NCI-H2029 (cell line): ENCODE measurements at regions not wholly inside any gene's neighbourhood (a gene's known extent, or its start where the extent isn't known, plus 50 kb on each side); places are given as distances from the start of the nearest gene placed in this dataset.
"Not testable (repeated sequence)": the region's sequence is repeated elsewhere in the genome, so short reads cannot be mapped to it uniquely, and the experiment has no call there.

Experiments
- DNase-seq: peaks from one replicate; lab custom pipeline; 2025; lab: John Stamatoyannopoulos, UW

DNA sequence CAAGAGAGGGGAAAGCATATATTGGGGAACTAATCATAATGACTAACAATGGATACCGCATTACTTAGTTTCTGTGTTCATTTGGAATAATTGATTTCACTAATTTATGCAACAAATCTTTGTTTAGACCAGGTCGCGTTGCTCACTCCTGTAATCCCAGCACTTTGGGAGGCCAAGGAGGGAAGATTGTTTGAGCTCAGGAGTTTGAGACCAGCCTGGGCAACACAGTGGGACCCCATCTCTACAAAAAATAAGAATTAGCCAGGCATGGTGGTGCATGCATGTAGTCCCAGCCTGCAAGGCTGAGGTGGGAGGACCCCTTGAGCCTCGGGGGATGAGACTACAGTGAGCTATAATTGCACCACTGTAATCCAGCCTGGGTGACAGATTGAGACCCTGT lies 585.7 kb upstream of the CBLB start:
- no peak for DNase-seq

DNA sequence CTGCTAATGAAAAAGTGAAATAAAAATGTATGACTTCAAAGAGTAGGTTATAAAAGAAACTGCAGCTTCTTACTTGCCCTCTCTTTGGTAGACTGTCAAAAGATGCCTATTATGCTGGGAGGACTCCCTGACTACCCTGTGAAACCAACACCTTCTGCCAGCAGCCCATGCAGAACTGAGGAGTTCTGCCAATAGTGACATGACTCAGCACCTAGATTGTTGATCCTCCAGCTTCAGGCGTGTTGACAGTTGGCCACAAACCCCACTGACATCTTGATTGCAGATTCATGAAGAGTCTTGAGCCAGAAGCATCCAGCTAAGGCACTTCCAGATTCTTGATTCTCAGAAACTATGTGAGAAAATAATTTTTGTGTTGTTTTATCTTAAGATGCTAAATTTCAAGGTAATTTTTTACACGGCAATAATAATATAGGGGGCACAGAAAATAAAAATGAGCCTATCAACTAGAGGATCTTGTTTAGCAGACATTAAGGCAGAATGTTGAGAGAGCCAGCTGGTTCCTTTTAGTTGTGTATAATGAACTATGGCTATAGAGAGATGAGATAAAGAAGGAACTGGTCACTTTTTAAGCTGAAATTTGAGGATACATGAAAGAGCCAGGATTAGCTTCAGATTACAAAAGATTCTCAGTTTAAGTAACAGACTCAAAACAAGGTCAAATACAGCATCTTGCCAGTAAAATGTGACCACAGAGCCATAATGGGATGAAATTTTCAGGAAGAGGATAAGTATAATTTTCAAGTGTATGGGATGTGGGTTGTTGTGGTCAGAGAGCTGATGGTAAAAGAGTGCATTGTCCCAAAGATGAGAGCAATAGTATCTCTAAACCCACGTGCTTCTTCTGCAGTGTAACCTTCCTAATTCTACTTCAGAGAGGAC lies 588.7 kb upstream of the CBLB start:
- peak; percentile 82 for DNase-seq

DNA sequence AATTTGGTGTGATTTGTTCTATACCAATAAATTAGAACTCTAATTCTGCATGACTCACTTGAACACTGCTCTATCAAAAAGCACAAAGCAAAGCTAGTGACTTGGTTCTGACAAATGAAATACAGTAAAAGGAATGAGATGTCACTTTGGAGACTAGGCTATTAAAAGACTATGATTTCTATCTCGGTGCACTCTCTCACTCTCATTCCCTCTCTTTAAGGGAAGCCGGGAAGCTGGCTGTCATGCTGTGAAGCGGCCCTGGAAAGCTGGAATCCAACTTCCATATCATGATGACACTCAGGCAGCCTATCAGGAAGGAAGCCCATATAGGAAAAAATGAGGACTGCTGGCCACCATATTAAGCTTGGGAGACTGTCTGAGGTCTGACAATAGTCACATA lies 590.1 kb upstream of the CBLB start:
- no peak for DNase-seq

DNA sequence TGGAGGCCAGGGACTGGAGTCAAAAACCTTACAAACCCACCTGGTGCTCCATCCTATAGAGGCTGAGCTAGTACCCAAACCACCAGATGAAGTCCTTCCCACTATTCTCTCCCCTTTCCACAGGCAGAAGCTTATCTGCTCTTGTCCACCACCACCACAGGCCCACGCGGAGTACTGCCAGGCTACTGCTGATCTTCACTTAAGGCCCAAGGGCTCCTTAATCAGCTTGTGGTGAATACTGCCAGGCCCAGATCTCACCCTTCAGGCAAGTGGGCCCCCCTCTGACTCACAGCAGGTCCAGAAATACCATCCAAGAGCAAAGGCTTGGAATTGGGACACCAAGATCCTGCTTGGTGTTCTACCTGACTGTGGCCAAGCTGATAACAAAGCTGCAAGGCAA lies 598.1 kb upstream of the CBLB start:
- no peak for DNase-seq

DNA sequence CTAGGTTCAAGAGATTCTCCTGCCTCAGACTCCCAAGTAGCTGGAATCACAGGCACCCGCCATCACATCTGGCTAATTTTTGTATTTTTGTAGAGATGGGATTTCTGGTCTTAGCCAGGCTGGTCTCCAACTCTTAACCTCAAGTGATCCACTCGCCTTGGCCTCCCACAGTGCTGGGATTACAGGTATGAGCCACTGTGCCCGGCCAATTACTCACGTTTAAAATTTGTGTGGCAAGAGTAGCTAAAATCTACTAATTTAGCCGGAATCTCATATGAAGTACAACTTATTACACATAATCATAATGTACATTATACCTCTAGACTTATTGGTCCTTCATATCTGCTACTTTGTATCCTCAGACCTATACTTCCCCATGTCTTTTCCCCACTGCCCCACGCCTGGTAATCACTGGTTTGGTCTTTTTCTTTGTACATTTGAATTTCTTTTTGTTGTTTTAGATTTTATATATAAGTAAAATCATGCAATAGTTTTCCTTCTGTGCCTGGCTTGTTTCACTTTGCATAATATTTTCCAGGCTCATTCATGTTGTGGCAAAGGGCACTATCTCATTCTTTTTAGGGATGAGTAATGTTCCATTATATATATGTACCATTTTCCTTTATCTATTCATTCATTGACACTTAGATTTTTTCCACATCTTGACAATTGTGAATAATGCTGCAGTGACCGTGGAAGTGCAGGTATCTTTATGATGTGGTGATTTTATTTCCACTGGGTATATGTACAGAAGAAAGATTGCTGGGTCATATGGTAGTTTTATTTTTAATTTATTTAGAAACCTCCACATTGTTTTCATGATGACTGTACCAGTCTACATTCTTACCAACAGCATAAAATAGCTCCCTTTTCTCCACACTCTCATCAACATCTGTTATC lies 605.0 kb upstream of the CBLB start:
- no peak for DNase-seq

DNA sequence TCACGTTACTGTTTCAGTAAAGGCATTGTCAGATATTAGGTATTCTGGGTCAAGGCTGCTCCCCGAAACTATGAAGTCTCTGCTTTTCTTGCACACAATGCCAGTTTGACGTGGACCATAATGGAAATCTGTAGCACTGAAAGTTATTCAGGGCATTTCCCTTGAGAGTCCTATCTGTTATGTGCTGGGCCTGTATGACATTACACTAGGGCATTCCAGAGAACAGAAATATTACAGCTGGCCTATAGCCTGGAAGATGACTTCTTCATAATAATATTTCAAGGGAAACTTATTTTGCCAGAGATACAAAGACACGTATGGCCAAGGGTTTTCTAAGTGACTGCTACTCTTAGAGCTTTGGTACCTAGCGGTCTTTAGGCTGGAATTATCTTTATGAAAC lies 613.6 kb upstream of the CBLB start:
- no peak for DNase-seq

DNA sequence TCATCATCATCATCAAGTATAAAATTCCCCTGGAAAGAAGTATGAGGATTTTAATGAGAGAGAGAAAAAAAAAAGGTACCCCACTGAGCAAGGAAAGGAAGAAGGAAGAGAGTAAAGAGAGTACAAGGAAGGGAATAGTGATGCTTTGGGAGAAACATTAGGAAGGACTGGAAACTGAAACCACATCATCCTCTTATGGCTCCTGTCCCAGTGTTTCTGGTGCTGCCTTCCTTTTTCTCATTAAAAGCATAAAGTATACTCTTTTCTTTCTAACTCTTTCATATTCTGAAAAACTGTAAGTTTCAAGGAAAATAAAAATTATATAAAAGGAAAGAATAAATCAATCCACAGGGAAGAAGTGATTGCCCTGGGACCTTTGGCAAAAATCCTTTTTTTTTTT lies 616.4 kb upstream of the CBLB start:
- no peak for DNase-seq

DNA sequence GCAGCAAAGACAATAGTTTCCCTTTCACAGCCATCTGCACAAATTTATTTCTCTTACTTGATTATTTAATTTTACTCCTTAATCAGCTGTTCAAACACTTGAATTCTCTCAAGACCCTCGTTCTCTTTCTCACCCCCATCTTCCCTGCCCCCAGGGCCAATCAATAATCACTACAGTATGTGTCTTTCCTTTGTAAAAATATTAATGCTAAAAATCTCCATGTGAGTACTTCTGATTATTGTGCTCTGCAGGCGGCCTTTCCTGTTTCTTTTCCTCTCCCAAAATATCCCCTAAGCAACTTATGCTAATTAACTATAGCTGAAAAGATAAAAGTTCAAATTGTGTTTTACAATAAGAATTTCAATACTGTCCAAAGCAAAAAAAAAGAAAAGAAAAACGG lies 617.0 kb upstream of the CBLB start:
- DNase-seq: no peak

DNA sequence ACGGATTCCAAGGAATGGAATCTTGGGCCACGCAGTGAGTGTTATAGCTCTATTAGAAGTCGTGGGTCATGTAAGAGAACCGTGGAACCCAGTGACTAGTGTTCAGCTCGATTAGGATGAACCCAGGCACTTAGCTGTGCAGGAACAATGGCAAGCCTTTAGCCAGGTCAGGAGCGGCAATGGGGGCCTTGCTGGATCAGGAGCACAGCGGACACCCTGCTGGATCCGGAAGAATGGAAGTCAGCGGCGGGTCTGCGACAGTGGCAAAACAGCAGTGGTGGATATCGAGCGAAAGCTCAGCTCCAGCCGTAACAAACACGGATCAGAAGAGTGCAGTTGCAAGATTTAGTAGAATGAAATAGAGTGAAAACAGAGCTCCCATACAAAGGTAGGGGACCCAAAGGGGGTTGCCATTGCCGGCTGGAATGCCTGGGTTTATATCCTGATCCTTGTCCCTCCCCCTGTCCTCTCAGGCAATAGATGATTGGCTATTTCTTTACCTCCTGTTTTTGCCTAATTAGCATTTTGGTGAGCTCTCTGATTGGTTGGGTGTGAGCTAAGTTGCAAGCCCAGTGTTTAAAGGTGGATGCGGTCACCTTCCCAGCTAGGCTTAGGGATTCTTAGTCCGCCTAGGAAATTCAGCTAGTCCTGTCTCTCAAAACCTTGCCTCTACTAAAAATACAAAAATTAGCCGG lies 618.3 kb upstream of the CBLB start:
- DNase-seq: not testable (repeated sequence)

DNA sequence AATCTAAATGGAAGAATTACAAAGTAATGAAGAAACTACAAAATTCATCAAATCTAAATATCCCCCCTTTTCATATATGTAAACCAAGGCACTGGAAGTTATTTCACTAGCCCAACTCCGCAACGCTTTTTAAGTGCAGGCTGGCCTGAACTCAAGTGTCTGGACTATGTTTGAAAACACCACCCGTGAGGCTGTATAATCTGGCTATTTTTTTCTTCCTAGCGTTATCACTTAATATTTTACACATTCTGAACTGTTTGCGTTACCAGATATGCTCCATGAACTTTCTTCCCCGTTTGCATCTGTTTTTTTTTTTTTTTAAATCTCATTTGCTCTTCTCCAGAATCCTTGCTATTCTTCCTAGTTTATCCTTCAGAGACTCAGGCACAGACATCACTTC lies 619.5 kb upstream of the CBLB start:
- DNase-seq: no peak

DNA sequence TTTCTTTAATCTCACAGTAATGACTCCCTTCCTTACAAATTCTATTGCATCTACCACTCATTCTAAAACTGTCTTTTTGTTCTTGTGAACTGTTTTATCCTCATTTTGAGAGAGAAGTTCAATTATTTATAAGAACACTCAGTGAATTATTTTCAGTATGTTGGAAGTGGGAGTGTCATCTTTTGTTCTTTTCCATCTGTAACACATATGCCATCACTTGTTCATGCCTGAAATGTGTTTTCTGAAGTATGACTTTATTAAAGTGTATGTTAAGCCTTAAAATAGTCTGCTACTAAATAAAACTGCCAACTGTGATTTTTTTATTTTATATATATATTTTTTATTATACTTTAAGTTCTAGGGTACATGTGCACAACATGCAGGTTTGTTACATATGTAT lies 623.0 kb upstream of the CBLB start:
- no peak for DNase-seq

DNA sequence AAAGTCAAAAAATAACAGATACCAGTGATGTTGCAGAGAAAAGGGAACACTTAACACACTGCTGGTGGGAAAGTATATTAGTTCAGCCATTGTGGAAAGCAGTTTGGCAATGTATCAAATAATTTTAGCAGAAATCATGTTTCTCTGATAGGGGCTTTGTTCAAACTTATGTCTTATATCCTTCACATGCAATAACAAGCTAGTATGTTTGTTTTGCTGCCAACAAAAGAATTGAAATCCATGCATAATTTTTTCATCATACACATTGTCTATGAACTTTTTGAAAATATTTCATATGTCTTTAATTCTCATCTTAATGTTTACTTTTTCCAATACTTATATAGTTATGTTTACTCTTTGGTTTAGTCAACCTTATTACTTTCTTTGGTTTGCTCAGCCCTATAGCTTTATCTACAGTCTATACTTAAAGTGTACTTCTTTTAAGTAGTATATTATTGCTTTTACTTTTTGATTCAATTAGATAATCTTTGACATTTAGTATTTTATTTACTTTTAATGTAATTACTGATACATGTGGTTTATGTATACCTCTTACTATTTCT lies 639.6 kb upstream of the CBLB start:
- DNase-seq: no peak

DNA sequence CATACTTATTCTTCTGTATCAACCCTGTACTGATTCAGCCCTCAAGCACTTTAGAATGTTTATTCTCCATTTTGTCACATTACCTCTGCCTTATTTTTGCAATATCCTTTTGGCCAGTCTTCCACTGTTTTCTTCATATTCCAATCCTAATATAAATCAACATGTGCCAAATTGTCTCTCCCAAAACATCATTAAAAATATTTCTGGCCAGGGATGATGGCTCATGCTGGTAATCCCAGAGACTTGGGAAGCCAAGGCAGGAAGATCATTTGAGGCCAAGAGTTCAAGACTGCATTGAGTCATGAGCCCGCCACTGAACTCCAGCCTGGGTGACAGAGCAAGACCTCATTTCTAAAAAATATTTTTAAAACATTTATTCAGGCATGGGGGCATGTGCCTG lies 641.4 kb upstream of the CBLB start:
- no peak for DNase-seq

DNA sequence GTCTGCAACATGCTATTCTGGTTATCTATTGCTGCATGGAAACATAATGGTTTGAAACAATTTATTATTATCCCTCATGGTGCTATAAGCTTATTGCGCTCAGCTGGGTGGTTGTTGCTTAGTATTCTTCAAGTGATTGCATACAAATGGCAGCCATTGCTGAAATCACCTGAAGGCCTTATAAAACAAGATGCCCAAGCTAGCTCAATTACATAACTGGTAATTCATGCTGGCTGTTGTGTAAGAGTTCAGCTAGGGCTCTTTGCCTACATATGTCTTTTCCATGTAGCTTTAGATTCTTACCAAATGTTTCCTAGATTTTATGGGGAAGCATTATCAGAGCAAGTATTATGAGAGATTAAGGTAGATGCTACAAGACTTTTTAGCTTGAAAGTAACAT lies 644.0 kb upstream of the CBLB start:
- no peak for DNase-seq

DNA sequence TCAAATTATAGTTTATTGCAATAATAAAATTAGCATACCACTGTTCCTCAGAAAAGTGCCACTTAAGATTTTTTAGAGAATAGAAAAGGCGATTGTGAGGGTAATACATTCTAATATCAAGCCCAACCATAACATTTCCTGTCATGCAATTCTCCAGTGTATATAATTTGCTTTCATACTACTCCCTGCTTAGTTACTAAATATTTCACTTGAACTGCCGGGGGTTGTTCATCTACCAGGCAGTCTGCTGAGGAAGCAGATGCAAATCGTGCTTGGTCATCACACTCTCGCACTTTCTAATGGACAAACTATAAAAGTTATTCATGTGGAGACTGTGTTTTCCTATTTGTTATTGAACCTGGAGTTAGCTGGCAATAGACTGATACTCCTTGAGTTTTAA lies 645.6 kb upstream of the CBLB start:
- no peak for DNase-seq

DNA sequence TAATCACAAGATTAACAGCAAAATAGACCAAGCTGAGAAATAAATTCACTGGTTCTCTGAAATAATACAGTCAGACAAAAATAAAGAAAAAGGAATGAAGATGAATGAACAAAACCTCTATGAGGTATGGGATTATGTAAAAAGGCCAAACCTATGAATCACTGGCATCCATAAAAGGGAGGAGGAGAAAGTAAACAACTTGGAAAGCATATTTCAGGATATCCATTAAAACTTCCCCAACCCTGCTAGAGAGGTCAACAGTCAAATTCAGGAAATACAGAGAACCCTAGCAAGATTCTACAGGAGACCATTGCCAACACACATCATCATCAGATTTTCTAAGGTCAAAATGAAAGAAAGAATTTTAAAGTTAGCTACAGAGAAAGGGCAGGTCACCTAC lies 649.7 kb upstream of the CBLB start:
- no peak for DNase-seq

DNA sequence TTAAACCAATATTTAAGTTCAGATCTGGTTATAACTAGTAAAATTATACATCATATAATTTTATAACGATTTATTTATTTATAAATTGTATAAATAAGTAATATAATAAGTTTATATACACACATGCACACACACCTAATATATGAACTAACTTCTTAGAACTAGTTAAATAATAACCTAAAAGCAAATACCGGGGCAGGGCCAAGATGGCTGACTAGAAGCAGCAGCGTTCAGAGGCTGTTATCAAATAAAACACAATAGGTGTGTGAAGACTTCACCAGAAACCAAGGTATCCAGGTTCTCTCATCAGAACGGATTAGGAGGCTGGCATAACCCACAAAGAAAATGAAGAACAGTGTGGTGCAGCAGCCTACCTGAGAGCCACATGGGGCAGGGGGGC lies 653.6 kb upstream of the CBLB start:
- no peak for DNase-seq

DNA sequence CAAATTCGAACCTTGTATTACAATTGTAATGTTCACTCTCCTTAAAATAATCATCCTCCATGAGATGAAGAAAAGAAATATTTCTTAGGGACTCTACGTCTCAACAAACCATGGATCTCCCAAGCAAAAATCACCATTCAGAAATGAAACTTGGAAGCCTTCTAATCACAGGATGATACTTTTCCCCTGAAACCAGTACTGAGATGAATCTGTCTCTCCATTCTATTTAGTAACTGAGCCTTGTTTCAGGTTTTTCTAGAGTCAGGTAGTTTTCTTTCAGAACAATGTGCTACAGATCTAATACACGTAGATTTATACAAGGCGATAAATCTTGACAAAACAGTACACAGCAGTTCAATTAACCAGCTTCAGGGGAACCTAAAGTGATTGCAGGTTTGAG lies 660.1 kb upstream of the CBLB start:
- no peak for DNase-seq

DNA sequence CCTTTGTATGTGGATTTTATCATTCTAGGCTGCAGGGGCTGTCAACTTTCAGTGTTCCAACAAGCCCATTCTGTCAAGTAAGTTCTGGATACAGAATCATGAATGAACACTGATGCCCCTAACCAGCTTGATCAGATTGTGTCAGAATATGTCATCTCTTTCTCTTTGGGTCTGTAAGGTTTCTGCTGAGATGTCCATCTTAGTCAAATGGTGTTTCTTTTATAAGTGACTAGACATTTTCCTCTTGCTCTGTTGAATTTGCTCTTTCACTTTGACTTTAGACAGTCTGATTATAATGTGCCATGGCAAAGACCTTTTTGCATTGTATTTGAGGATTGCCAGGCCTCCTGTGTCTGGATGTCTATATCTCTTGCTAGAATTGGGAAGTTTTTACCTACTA lies 660.9 kb upstream of the CBLB start:
- DNase-seq: no peak

DNA sequence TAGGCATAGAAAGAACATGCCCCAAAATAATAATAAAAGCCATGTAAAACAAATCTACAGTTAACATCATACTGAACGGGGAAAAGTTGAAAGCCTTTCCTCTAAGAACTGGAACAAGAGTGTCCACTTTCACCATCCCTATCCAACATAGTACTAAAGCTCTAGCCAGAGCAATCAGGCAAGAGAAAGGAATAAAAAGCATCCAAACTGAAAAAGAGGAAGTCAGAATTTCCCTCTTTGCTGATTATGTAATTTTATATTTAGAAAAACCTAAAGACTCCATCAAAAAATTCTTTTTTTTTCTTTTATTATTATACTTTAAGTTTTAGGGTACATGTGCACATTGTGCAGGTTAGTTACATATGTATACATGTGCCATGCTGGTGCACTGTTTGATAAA lies 661.6 kb upstream of the CBLB start:
- no peak for DNase-seq

DNA sequence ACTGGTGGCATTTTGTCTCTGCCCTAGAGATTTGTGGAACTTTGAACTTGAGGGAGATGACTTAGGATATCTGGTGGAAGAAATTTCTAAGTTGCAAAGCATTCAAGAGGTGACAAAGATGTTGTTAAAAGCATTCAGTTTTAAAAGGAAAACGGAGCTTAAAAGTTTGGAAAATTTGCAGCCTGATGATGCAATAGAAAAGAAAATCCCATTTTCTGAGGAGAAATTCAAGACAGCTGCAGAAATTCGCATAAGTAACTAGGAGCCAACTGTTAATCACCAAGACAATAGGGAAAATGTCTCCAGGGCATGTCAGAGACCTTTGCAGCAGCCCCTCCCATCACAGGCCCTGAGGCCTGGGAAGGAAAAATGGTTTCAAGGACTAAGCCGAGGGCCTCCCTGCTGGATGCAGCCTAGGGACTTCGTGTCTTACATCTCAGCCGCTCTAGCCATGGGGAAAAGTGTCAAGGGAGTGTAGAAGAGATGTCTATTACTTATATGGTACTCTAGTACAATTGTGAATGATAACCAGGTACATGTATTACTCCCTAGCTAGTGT lies 663.0 kb upstream of the CBLB start:
- not testable (repeated sequence) for DNase-seq
